Thymus (tissue), 11 donors: ENCODE measurements at regions not wholly inside any gene's neighbourhood (a gene's known extent, or its start where the extent isn't known, plus 50 kb on each side); places are given as distances from the start of the nearest gene placed in this dataset.

Experiments
- DNase-seq, 9 donors: peaks; one replicate each; pipeline ENCODE4 v3.0.0-alpha.2; 2013; ENCODE audit warnings: low spot score in 9 of 9, low read depth in 6 of 9, missing footprints in 1 of 9
- H3K27ac ChIP-seq, 2 donors: one replicate each; pipeline ENCODE4 v1.5.1; 2013; ENCODE audit warnings: control low read depth in 1 of 2, low read depth in 1 of 2, low read length in 1 of 2, mild to moderate bottlenecking in 1 of 2, moderate library complexity in 1 of 2
- H3K27me3 ChIP-seq, 2 donors: one replicate each; pipeline ENCODE4 v1.5.1; 2013; ENCODE audit warnings: low read length in 1 of 2; ENCODE audit not compliant: control insufficient read depth in 2 of 2, insufficient read depth in 1 of 2
- H3K36me3 ChIP-seq, 2 donors: one replicate each; pipeline ENCODE4 v1.5.1; 2013; ENCODE audit warnings: low read length in 1 of 2, mild to moderate bottlenecking in 1 of 2, moderate library complexity in 1 of 2; ENCODE audit not compliant: control insufficient read depth in 2 of 2, insufficient read depth in 2 of 2
- H3K4me1 ChIP-seq, 2 donors: one replicate each; pipeline ENCODE4 v1.5.1; 2013; ENCODE audit warnings: low read length in 2 of 2; ENCODE audit not compliant: control insufficient read depth in 2 of 2, insufficient read depth in 2 of 2
- H3K4me3 ChIP-seq, 2 donors: one replicate each; pipeline ENCODE4 v1.5.1; 2013; ENCODE audit warnings: low read length in 2 of 2, control low read depth in 1 of 2, mild to moderate bottlenecking in 1 of 2
- H3K9me3 ChIP-seq, 2 donors: one replicate each; pipeline ENCODE4 v1.5.1; 2013; ENCODE audit warnings: low read length in 1 of 2, mild to moderate bottlenecking in 1 of 2; ENCODE audit not compliant: control insufficient read depth in 2 of 2, insufficient read depth in 1 of 2
- WGBS: extraction: QIAGEN DNeasy Blood & Tissue Kit; methylation state at CpG from one replicate; pipeline ENCODE4 v1.1.7; 2013; 5-methylcytosine and 5-hydroxymethylcytosine counted together
- donor health status: healthy.

DNA sequence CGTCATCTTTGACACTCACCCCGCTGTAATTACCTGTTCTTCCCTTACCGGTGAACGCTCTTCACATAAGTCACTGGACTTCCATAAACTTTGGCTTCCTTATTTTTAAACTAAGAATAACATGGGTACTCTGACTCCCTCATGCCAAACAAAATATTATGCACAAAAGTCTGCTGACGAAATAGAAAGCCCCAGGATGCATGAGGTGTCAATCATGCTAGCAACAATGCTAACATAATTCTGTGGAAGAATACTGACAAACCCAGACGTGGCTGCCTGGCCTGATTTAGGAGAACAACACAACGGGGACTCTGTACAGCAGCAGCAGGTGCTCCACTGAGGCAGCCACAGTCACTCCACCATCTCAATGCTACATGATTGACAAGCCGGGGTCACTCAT is 137.5 kb downstream of the CCDC71L start:
- Histone ChIP-seq H3K4me3 (no peak overlapping the region), H3K27me3 (no peaks in the 10 kb centered on the region), H3K9me3 (no peaks in the 10 kb centered on the region), H3K4me1 (peaks cover 2 to 19% of the 10 kb centered on the region in 2 donors), H3K36me3 (no peaks in the 10 kb centered on the region), H3K27ac (no peak overlapping the region)
- WGBS: 84% methylated on average over 8 of the region's 8 CpGs
- no peak for DNase-seq

DNA sequence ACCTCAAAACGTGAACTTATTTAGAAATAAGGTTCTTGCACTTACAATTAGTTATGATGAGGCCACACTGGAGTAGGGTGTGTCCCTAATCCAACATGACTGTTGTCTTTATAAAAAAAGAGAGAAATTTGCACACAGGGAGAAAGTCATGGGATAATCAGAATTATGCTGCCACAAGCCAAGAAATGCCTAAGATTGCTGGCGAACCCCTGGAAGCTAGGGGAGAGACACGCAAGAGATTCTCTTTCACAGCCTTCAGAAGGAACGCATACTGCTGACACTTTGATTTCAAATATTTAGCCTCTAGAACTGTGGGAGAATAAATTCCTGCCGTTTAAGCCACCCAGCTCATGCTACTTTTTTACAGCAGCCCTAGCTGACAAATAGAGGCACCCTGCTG is 138.3 kb downstream of the CCDC71L start:
- H3K27me3 ChIP-seq: no peaks in the 10 kb centered on the region
- no peaks in the 10 kb centered on the region for H3K36me3 ChIP-seq
- WGBS: 93% methylated on average over 5 of the region's 5 CpGs
- no peak overlapping the region for H3K4me3 ChIP-seq
- H3K27ac ChIP-seq: no peak overlapping the region
- DNase-seq: no peak
- no peaks in the 10 kb centered on the region for H3K9me3 ChIP-seq
- H3K4me1 ChIP-seq: peaks cover 2 to 19% of the 10 kb centered on the region in 2 donors

DNA sequence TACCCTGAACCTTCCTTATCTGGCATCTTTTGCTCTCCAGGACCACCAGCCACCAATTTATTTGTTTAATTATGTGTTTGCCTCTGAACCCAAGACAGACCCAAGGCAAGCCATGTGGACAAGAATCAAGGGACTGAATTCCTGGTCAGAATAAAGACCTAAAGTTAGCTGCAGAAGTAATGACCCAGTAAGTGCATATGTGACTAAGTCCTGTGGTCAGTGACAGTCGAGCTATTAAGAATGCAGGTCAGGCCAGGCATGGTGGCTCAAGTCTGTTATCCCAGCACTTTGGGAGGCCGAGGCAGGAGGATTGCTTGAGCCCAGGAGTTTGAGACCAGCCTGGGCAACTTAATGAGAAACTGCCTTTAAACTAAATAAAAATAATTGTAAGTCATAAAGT is 139.4 kb downstream of the CCDC71L start:
- Histone ChIP-seq H3K27ac (no peak overlapping the region), H3K9me3 (no peaks in the 10 kb centered on the region), H3K4me3 (no peak overlapping the region), H3K27me3 (no peaks in the 10 kb centered on the region), H3K4me1 (peaks cover 2 to 19% of the 10 kb centered on the region in 2 donors), H3K36me3 (no peaks in the 10 kb centered on the region)
- DNase-seq: no peak
- 92% methylated on average over 2 of the region's 2 CpGs for WGBS

DNA sequence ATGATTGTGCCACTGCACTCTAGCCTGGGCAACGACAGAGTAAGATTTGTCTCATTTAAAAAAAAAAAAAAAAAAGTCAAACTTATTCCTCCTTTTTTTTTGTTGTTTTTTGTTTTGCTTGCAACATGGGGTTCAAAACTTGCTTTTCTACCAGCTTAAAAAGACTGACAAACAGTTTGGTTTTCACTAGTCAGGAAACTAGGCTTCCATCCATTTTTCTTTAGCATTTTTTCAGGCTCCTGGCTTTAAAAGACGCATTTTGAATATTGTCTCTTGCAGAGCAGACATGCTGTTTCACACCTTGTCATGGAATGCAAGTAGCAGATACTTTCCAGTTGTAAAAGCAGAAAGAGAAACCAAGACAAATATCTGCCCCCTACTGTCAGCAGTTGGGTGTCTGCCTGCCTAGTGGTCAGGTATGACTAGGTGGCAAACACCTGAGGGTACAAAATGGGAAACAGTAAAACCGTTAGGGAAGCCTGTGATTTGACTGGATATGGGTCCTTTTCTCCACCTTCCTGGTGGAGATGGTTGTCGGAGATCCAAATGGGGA is 139.9 kb downstream of the CCDC71L start:
- DNase-seq: no peak
- H3K27ac ChIP-seq: no peak overlapping the region
- no peaks in the 10 kb centered on the region for H3K36me3 ChIP-seq
- peaks cover 2 to 19% of the 10 kb centered on the region in 2 donors for H3K4me1 ChIP-seq
- H3K9me3 ChIP-seq: no peaks in the 10 kb centered on the region
- no peak overlapping the region for H3K4me3 ChIP-seq
- no peaks in the 10 kb centered on the region for H3K27me3 ChIP-seq
- WGBS: 94% methylated on average over 4 of the region's 4 CpGs

DNA sequence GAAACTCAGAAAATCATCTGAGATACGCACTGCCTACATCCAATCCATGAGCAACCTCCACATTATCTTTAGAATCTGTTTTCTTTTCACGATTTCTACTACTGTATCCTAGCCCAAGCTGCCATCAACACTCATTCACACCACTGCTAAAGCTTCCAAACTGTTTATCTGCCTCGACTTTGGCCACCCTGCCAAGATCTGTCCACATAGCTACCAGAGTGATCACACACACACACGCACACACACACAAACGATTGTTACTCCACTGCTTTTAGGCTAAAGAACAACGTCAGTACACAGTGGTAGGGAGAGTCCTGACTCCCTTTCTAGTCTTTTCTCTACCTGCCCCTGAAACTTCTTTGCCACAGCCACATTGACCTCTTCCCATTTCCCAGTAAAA is 142.0 kb downstream of the CCDC71L start:
- H3K9me3 ChIP-seq: no peaks in the 10 kb centered on the region
- peaks cover 0 to 4% of the 10 kb centered on the region in 2 donors for H3K4me1 ChIP-seq
- H3K27ac ChIP-seq: no peak overlapping the region
- DNase-seq: no peak
- no peaks in the 10 kb centered on the region for H3K27me3 ChIP-seq
- no peak overlapping the region for H3K4me3 ChIP-seq
- no peaks in the 10 kb centered on the region for H3K36me3 ChIP-seq
- 89% methylated on average over 6 of the region's 6 CpGs for WGBS

DNA sequence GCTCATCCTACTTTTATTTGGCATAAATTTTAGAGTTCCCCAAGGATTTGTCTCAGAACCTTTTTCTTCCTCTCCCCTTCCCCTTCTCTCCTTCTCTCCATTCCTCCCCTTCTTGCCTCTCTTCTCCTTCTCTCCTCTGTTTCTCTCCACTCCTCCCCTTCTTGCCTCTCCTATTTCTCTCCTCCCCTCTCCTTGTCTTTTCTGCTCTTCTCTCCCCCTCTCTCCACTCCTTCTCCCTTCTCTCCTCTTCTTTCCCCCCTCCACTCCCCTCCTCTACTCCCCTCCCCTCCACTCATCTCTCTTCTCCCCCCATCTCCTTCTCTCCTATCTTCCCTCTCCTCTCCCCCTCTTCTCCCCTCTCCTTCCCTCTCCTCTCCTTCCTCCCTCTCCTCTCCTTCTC is 142.7 kb downstream of the CCDC71L start:
- H3K36me3 ChIP-seq: no peaks in the 10 kb centered on the region
- H3K4me3 ChIP-seq: no peak overlapping the region
- no peaks in the 10 kb centered on the region for H3K4me1 ChIP-seq
- no peak for DNase-seq
- no peaks in the 10 kb centered on the region for H3K27me3 ChIP-seq
- no peak overlapping the region for H3K27ac ChIP-seq
- H3K9me3 ChIP-seq: no peaks in the 10 kb centered on the region

DNA sequence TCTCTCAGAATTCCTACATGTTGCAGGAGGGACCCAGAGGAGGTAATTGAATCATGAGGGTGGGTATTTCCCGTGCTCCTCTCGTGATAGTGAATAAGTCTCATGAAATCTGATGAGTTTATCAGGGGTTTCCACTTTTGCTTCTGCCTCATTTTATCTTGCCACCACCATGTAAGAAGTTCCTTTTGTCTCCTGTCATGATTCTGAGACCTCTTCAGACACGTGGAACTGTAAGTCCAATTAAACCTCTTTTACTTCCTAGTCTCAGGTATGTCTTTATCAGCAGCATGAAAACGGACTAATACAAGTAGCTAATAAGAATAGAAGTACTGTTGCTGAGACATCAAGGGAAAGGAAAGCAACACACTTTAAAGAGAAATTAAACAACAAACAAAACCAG is 143.4 kb downstream of the CCDC71L start:
- H3K4me3 ChIP-seq: no peak overlapping the region
- H3K9me3 ChIP-seq: no peaks in the 10 kb centered on the region
- H3K36me3 ChIP-seq: no peaks in the 10 kb centered on the region
- no peak for DNase-seq
- no peaks in the 10 kb centered on the region for H3K4me1 ChIP-seq
- WGBS: 96% methylated on average over 4 of the region's 4 CpGs
- no peak overlapping the region for H3K27ac ChIP-seq
- no peaks in the 10 kb centered on the region for H3K27me3 ChIP-seq

DNA sequence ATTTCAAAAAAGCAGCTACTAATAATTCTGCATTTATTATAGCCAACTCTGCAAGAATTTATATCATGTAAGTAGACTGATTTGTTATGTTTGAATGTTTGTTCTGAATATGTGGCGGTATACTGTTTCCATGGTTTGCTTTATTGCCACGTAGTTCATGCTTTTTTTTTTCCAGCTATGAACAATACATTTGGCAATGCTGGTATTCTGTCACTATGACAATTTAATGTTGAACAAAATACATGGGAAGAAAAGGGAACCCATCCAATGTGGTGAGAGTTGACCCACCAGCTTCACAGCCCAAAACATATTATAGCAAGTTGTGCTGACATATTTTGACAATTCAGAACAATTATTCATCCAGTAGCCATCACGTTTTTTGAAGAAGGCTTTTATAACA is 145.6 kb downstream of the CCDC71L start:
- Histone ChIP-seq H3K9me3 (no peaks in the 10 kb centered on the region), H3K36me3 (no peaks in the 10 kb centered on the region), H3K27ac (no peak overlapping the region), H3K4me1 (peaks cover 0 to 4% of the 10 kb centered on the region in 2 donors), H3K4me3 (no peak overlapping the region), H3K27me3 (peaks cover 0 to under 1% of the 10 kb centered on the region in 2 donors)
- WGBS: 94% methylated on average over 3 of the region's 3 CpGs
- DNase-seq: no peak

DNA sequence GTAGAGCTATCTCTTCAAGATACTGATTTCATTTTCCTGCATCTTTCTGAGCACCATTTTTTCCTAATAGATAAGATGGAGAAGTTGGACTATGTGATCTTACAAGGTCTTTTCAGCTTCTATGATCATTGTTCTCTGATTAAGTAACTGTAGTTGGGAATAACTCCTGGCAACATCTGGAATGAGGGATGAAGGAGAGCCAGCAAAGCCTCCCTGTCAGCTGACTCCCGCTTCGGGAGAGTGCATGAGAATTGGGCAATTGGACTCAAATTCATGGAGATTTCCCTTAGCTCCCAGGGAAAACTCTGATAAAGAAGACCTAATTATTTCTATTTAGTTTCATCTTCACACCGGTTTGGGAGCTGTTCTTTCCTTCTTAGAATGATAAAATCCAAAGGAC is 146.1 kb downstream of the CCDC71L start:
- Histone ChIP-seq H3K27me3 (peaks cover 0 to 2% of the 10 kb centered on the region in 2 donors), H3K27ac (no peak overlapping the region), H3K9me3 (no peaks in the 10 kb centered on the region), H3K4me1 (peaks cover 0 to 4% of the 10 kb centered on the region in 2 donors), H3K4me3 (no peak overlapping the region), H3K36me3 (no peaks in the 10 kb centered on the region)
- no peak for DNase-seq
- WGBS: 94% methylated on average over 3 of the region's 3 CpGs

DNA sequence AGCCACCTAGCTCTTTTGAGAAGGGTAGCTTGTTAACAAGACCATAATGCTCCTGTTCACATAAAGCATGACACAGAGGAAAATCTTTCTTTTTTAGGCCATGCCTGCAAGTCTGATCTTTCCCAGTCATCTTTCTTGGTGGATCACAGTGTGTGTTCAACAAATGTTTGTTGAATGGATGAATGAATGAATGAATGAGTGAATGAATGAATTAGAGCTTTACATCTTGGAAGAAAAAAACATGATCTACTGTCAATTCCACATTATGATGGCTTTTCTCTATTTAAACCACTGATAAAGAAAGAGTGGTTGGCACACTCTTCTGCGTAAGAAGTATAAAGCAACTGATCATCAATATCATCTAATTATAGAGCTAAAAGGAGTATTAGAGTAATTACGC is 148.7 kb downstream of the CCDC71L start:
- Histone ChIP-seq H3K27me3 (peaks cover 0 to 2% of the 10 kb centered on the region in 2 donors), H3K27ac (no peak overlapping the region), H3K9me3 (no peaks in the 10 kb centered on the region), H3K36me3 (no peaks in the 10 kb centered on the region), H3K4me1 (peaks cover 0 to 8% of the 10 kb centered on the region in 2 donors), H3K4me3 (no peak overlapping the region)
- no peak for DNase-seq
- WGBS: 98% methylated on average over 2 of the region's 2 CpGs
